ENCODE measurements at regions not wholly inside any gene's neighbourhood (a gene's known extent, or its start where the extent isn't known, plus 50 kb on each side); places are given as distances from the start of the nearest gene placed in this dataset.

- H3K27me3 ChIP-seq (ENCODE audit: insufficient read depth, low read depth) = no peaks in the 10 kb centered on the region
- H3K4me1 ChIP-seq (ENCODE audit: low read depth, poor library complexity, severe bottlenecking) = no peaks in the 10 kb centered on the region
- H3K4me2 ChIP-seq = no peak overlapping the region
- no peak for TF ChIP-seq CTCF (conservative IDR thresholded peaks at IDR 0.05; ENCODE audit: low read depth, low read length)
- H3K9ac ChIP-seq = no peak overlapping the region
- no peaks in the 10 kb centered on the region for H3K36me3 ChIP-seq (ENCODE audit: insufficient read depth)
- H3K27ac ChIP-seq = no peak overlapping the region
- H2AFZ ChIP-seq (ENCODE audit: low read depth) = no peak overlapping the region
- H3K4me3 ChIP-seq (IDR thresholded peaks at IDR 0.05; ENCODE audit: insufficient read depth, low read depth, low read length) = no peak overlapping the region
- H4K20me1 ChIP-seq (ENCODE audit: insufficient read depth) = no peaks in the 10 kb centered on the region
- no peaks in the 10 kb centered on the region for H3K79me2 ChIP-seq (ENCODE audit: insufficient read depth, low read depth)
Measured at GRCh38 chr10:29007370-29007747, 281.5 kb upstream of the LYZL1 start.

GRCh38 chr10:29007748-29008610 lies 280.9 kb upstream of the LYZL1 start:
- H3K4me3 ChIP-seq (IDR thresholded peaks at IDR 0.05; ENCODE audit: insufficient read depth, low read depth, low read length) = no peak overlapping the region
- no peak overlapping the region for H3K4me2 ChIP-seq
- no peak for TF ChIP-seq CTCF (conservative IDR thresholded peaks at IDR 0.05; ENCODE audit: low read depth, low read length)
- no peaks in the 10 kb centered on the region for H3K27me3 ChIP-seq (ENCODE audit: insufficient read depth, low read depth)
- no peak overlapping the region for H2AFZ ChIP-seq (ENCODE audit: low read depth)
- no peaks in the 10 kb centered on the region for H3K79me2 ChIP-seq (ENCODE audit: insufficient read depth, low read depth)
- no peak overlapping the region for H3K9ac ChIP-seq
- no peaks in the 10 kb centered on the region for H3K4me1 ChIP-seq (ENCODE audit: low read depth, poor library complexity, severe bottlenecking)
- H4K20me1 ChIP-seq (ENCODE audit: insufficient read depth) = no peaks in the 10 kb centered on the region
- H3K36me3 ChIP-seq (ENCODE audit: insufficient read depth) = no peaks in the 10 kb centered on the region
- no peak overlapping the region for H3K27ac ChIP-seq

GRCh38 chr10:29009464-29009863 lies 279.4 kb upstream of the LYZL1 start:
- H3K4me1 ChIP-seq (ENCODE audit: low read depth, poor library complexity, severe bottlenecking) = no peaks in the 10 kb centered on the region
- no peak overlapping the region for H3K4me3 ChIP-seq (IDR thresholded peaks at IDR 0.05; ENCODE audit: insufficient read depth, low read depth, low read length)
- no peak overlapping the region for H2AFZ ChIP-seq (ENCODE audit: low read depth)
- H3K27me3 ChIP-seq (ENCODE audit: insufficient read depth, low read depth) = no peaks in the 10 kb centered on the region
- no peaks in the 10 kb centered on the region for H3K79me2 ChIP-seq (ENCODE audit: insufficient read depth, low read depth)
- no peak overlapping the region for H3K27ac ChIP-seq
- no peaks in the 10 kb centered on the region for H4K20me1 ChIP-seq (ENCODE audit: insufficient read depth)
- H3K36me3 ChIP-seq (ENCODE audit: insufficient read depth) = no peaks in the 10 kb centered on the region
- H3K4me2 ChIP-seq = no peak overlapping the region
- no peak for TF ChIP-seq CTCF (conservative IDR thresholded peaks at IDR 0.05; ENCODE audit: low read depth, low read length)
- no peak overlapping the region for H3K9ac ChIP-seq

GRCh38 chr10:29011516-29011915 lies 277.4 kb upstream of the LYZL1 start:
- Histone ChIP-seq H3K79me2 (ENCODE audit: insufficient read depth, low read depth) (no peaks in the 10 kb centered on the region), H2AFZ (ENCODE audit: low read depth) (no peak overlapping the region), H3K4me2 (no peak overlapping the region), H3K4me1 (ENCODE audit: low read depth, poor library complexity, severe bottlenecking) (no peaks in the 10 kb centered on the region), H3K36me3 (ENCODE audit: insufficient read depth) (no peaks in the 10 kb centered on the region), H4K20me1 (ENCODE audit: insufficient read depth) (no peaks in the 10 kb centered on the region), H3K27ac (no peak overlapping the region), H3K9ac (no peak overlapping the region), H3K27me3 (ENCODE audit: insufficient read depth, low read depth) (no peaks in the 10 kb centered on the region), H3K4me3 (IDR thresholded peaks at IDR 0.05; ENCODE audit: insufficient read depth, low read depth, low read length) (no peak overlapping the region)
- TF ChIP-seq CTCF (conservative IDR thresholded peaks at IDR 0.05; ENCODE audit: low read depth, low read length) = no peak

All from KMS-11 (cell line).